H9 (cell line): ENCODE measurements at regions not wholly inside any gene's neighbourhood (a gene's known extent, or its start where the extent isn't known, plus 50 kb on each side); places are given as distances from the start of the nearest gene placed in this dataset.

Experiments
- DNase-seq: peaks from one replicate; pipeline ENCODE4 v3.0.0-alpha.2; 2017
- H2AFZ ChIP-seq: one replicate; pipeline ENCODE4 v1.6.1; 2013; ENCODE audit warnings: mild to moderate bottlenecking, low read length, control low read depth, moderate library complexity
- H2AK5ac ChIP-seq: 2 replicates; pipeline ENCODE4 v1.6.1; 2013; ENCODE audit warnings: low read length, control low read depth, mixed read lengths; ENCODE audit not compliant: insufficient read length
- H2BK120ac ChIP-seq: one replicate; pipeline ENCODE4 v1.6.1; 2013; ENCODE audit warnings: low read depth, mild to moderate bottlenecking, low read length, control low read depth, inconsistent platforms; ENCODE audit not compliant: poor library complexity, severe bottlenecking
- H2BK12ac ChIP-seq: 2 replicates; pipeline ENCODE4 v1.6.1; 2013; ENCODE audit warnings: low read length, control low read depth, mixed read lengths, low read depth; ENCODE audit not compliant: insufficient read length
- H2BK15ac ChIP-seq: 2 replicates; pipeline ENCODE4 v1.6.1; 2013; ENCODE audit warnings: low read depth, low read length, control low read depth
- H2BK20ac ChIP-seq: one replicate; pipeline ENCODE4 v1.6.1; 2013; ENCODE audit warnings: low read depth, mild to moderate bottlenecking, low read length, control low read depth, inconsistent platforms; ENCODE audit not compliant: poor library complexity, severe bottlenecking
- H2BK5ac ChIP-seq: 2 replicates; pipeline ENCODE4 v1.6.1; 2013; ENCODE audit warnings: low read length, control low read depth, mixed read lengths; ENCODE audit not compliant: insufficient read length
- H3K14ac ChIP-seq: 2 replicates; pipeline ENCODE4 v1.6.1; 2013; ENCODE audit warnings: low read length, control low read depth; ENCODE audit not compliant: insufficient read depth
- H3K18ac ChIP-seq: 2 replicates; pipeline ENCODE4 v1.6.1; 2013; ENCODE audit warnings: low read depth, mild to moderate bottlenecking, mixed read lengths, low read length, control low read depth; ENCODE audit not compliant: insufficient read length
- H3K23ac ChIP-seq: 2 replicates; pipeline ENCODE4 v1.6.1; 2013; ENCODE audit warnings: low read length, control low read depth, mixed read lengths, low read depth; ENCODE audit not compliant: insufficient read length
- H3K23me2 ChIP-seq: 2 replicates; pipeline ENCODE4 v1.6.1; 2013; ENCODE audit warnings: low read depth, mild to moderate bottlenecking, mixed read lengths, low read length, control low read depth; ENCODE audit not compliant: insufficient read length, poor library complexity, severe bottlenecking
- H3K27ac ChIP-seq: 2 replicates; pipeline ENCODE4 v1.5.1; 2013; ENCODE audit warnings: low read length, control low read depth, mixed read lengths, low read depth; ENCODE audit not compliant: insufficient read length
- H3K27me3 ChIP-seq: 2 replicates; pipeline ENCODE4 v1.6.1; 2013; ENCODE audit warnings: low read length, control low read depth, inconsistent platforms; ENCODE audit not compliant: insufficient read depth
- H3K4ac ChIP-seq: 2 replicates; pipeline ENCODE4 v1.6.1; 2013; ENCODE audit warnings: low read depth, mild to moderate bottlenecking, control low read depth, inconsistent platforms, low read length, moderate library complexity
- H3K4me1 ChIP-seq: 2 replicates; pipeline ENCODE4 v1.6.1; 2013; ENCODE audit warnings: low read length, control low read depth, inconsistent platforms; ENCODE audit not compliant: insufficient read depth
- H3K4me2 ChIP-seq: 2 replicates; pipeline ENCODE4 v1.6.1; 2013; ENCODE audit warnings: low read length, control low read depth, mixed read lengths; ENCODE audit not compliant: insufficient read length, insufficient read depth
- H3K56ac ChIP-seq: 2 replicates; pipeline ENCODE4 v1.6.1; 2013; ENCODE audit warnings: low read depth, mild to moderate bottlenecking, mixed read lengths, low read length, control low read depth; ENCODE audit not compliant: insufficient read length
- H3K79me1 ChIP-seq: 2 replicates; pipeline ENCODE4 v1.6.1; 2013; ENCODE audit warnings: low read depth, mild to moderate bottlenecking, moderate library complexity, low read length, control low read depth, inconsistent platforms; ENCODE audit not compliant: insufficient read depth, poor library complexity, severe bottlenecking
- H3K79me2 ChIP-seq: 2 replicates; pipeline ENCODE4 v1.6.1; 2013; ENCODE audit warnings: low read length, control low read depth, inconsistent platforms; ENCODE audit not compliant: insufficient read depth
- H3K9ac ChIP-seq: 2 replicates; pipeline ENCODE4 v1.6.1; 2013; ENCODE audit warnings: low read length, control low read depth, mixed read lengths; ENCODE audit not compliant: insufficient read length; ENCODE audit errors: extremely low read depth
- H3K9me3 ChIP-seq: one replicate; pipeline ENCODE4 v1.6.1; 2013; ENCODE audit warnings: low read depth, low read length, inconsistent platforms; ENCODE audit not compliant: control insufficient read depth
- H3T11ph ChIP-seq: one replicate; pipeline ENCODE4 v1.6.1; 2013; ENCODE audit warnings: mild to moderate bottlenecking, low read length, control low read depth, inconsistent platforms
- H4K20me1 ChIP-seq: one replicate; pipeline ENCODE4 v1.6.1; 2013; ENCODE audit not compliant: control insufficient read depth, insufficient read length, insufficient read depth
- H4K5ac ChIP-seq: 2 replicates; pipeline ENCODE4 v1.6.1; 2013; ENCODE audit warnings: low read depth, mild to moderate bottlenecking, mixed read lengths, low read length, control low read depth; ENCODE audit not compliant: insufficient read length
- H4K8ac ChIP-seq: replicated peaks from 2 replicates; pipeline ENCODE4 v1.6.1; 2013; ENCODE audit warnings: low read length, control low read depth, mixed read lengths, low read depth; ENCODE audit not compliant: insufficient read length
- H4K91ac ChIP-seq: 2 replicates; pipeline ENCODE4 v1.6.1; 2013; ENCODE audit warnings: low read depth, mild to moderate bottlenecking, moderate library complexity, mixed read lengths, low read length, control low read depth; ENCODE audit not compliant: insufficient read length
- H3K27ac Mint-ChIP-seq, 3 experiments: 2 replicates in 2 of 3; 3 replicates in 1 of 3; pipeline ENCODE4 v1.8.0; 2020 to 2021; ENCODE audit warnings: mixed read lengths in 3 of 3, mild to moderate bottlenecking in 1 of 3, moderate library complexity in 1 of 3
- H3K27me3 Mint-ChIP-seq: 2 replicates; pipeline ENCODE4 v1.8.0; 2021; ENCODE audit warnings: low read depth, mild to moderate bottlenecking, moderate library complexity, mixed read lengths
- H3K36me3 Mint-ChIP-seq, 3 experiments: 2 replicates in 2 of 3; 3 replicates in 1 of 3; pipeline ENCODE4 v1.8.0; 2020 to 2021; ENCODE audit warnings: low read depth in 3 of 3, mixed read lengths in 3 of 3; ENCODE audit not compliant: insufficient read depth in 1 of 3
- H3K4me1 Mint-ChIP-seq, 2 experiments: 2 replicates each; pipeline ENCODE4 v1.8.0; 2020; ENCODE audit warnings: mixed read lengths in 2 of 2
- H3K4me3 Mint-ChIP-seq, 2 experiments: 2 replicates in 1 of 2; 3 replicates in 1 of 2; pipeline ENCODE4 v1.8.0; 2020 to 2021; ENCODE audit warnings: mild to moderate bottlenecking in 2 of 2, mixed read lengths in 2 of 2, moderate library complexity in 1 of 2
- H3K9me3 Mint-ChIP-seq, 2 experiments: 2 replicates in 1 of 2; 3 replicates in 1 of 2; pipeline ENCODE4 v1.8.0; 2020; ENCODE audit warnings: mild to moderate bottlenecking in 2 of 2, mixed read lengths in 2 of 2, moderate library complexity in 1 of 2
- CTCF ChIP-seq: fragments of 200-600 bp; sonication (generic); conservative IDR thresholded peaks from 3 replicates; pipeline ENCODE4 v1.8.0; 2021; ENCODE audit warnings: antibody characterized with exemption, mild to moderate bottlenecking
- WGBS: extraction: QIAGEN DNeasy Blood & Tissue Kit; methylation state at CpG from one replicate; pipeline ENCODE4 v1.1.7; 2013; ENCODE audit warnings: missing lambda C conversion rate, low lambda C conversion rate, mixed read lengths; ENCODE audit not compliant: insufficient read length; ENCODE audit errors: extremely low coverage; 5-methylcytosine and 5-hydroxymethylcytosine counted together

- H3K4me3 Mint-ChIP-seq: no peak overlapping the region
- H3K23ac ChIP-seq: no peak overlapping the region
- H3K4me2 ChIP-seq: no peak overlapping the region
- no peak overlapping the region for H2AFZ ChIP-seq
- H3K79me1 ChIP-seq: no peaks in the 10 kb centered on the region
- H3K14ac ChIP-seq: no peak overlapping the region
- H4K8ac ChIP-seq: no peak overlapping the region
- no peak overlapping the region for H4K5ac ChIP-seq
- no peak overlapping the region for H2BK15ac ChIP-seq
- DNase-seq: no peak
- H3K9me3 Mint-ChIP-seq: no peaks in the 10 kb centered on the region
- no peaks in the 10 kb centered on the region for H3K23me2 ChIP-seq
- no peak overlapping the region for H3K4ac ChIP-seq
- no peak overlapping the region for H3K9ac ChIP-seq
- H2AK5ac ChIP-seq: no peak overlapping the region
- no peak overlapping the region for H4K91ac ChIP-seq
- WGBS: no CpG with 5 or more reads among the region's 2 CpGs
- no peaks in the 10 kb centered on the region for H3K27me3 ChIP-seq
- no peak overlapping the region for H3K27ac ChIP-seq
- H3K79me2 ChIP-seq: no peaks in the 10 kb centered on the region
- no peak overlapping the region for H2BK5ac ChIP-seq
- no peak overlapping the region for H2BK12ac ChIP-seq
- H3K4me1 Mint-ChIP-seq: no peaks in the 10 kb centered on the region
- no peak overlapping the region for H3K18ac ChIP-seq
- H3K27me3 Mint-ChIP-seq: no peaks in the 10 kb centered on the region
- H2BK20ac ChIP-seq: no peak overlapping the region
- H2BK120ac ChIP-seq: no peak overlapping the region
- H3T11ph ChIP-seq: no peak overlapping the region
- no peaks in the 10 kb centered on the region for H4K20me1 ChIP-seq
- H3K56ac ChIP-seq: no peak overlapping the region
- H3K36me3 Mint-ChIP-seq: no peaks in the 10 kb centered on the region
- H3K4me1 ChIP-seq: no peaks in the 10 kb centered on the region
- no peak overlapping the region for H3K27ac Mint-ChIP-seq
- no peak for TF ChIP-seq CTCF
- H3K9me3 ChIP-seq: no peaks in the 10 kb centered on the region
Measured at GRCh38 chr12:84165998-84166571, 746.5 kb downstream of the SLC6A15 start.
